Amygdala (tissue), 56 donors: ENCODE measurements at regions not wholly inside any gene's neighbourhood (a gene's known extent, or its start where the extent isn't known, plus 50 kb on each side); places are given as distances from the start of the nearest gene placed in this dataset.
"Not testable (repeated sequence)": the region's sequence is repeated elsewhere in the genome, so short reads cannot be mapped to it uniquely, and the experiment has no call there.

Experiments
- DNase-seq, 56 donors: peaks; one replicate each; lab custom pipeline; 2025; lab: John Stamatoyannopoulos, UW

DNA sequence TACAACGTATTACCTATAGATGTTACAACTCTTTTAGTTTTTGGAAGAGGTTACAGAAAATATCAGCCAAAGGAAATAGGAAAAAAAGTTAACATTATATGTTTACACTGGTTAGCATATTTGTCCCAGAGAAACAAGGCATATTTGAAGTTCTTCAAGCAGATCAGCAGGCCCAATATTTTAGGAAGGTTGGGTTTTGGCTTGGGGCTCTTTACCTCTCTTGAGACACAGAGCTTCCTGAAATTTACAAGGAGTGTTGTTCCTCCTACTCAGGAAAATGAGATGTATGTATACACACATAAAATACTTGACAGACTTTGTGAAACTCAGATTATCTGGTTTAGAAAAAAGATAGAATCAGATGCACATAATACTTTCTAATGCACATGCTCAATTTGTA, 323.6 kb downstream of the HGF start:
- DNase-seq = no peak

- no peak for DNase-seq
Observed at GRCh38 chr7:81445462-81445861, 324.4 kb downstream of the HGF start.

DNA sequence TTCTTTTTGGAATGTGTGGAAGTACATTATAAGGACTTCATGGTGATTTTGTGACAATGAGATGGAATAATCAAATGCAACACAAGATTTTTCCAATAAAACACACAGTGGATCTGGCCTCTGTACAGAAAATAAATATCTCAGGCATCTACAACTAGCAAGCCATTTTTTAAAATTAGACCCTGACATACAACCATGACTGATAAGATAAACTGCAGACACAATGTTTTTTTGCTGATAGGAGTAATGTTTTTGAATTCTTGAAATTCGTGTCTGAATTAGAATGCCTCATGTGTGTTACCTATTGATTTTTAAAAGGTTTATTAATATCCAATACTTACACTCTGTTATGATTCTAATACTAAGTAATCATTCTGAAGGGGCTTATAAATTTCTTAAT, 328.1 kb downstream of the HGF start:
- no peak for DNase-seq

- no peak for DNase-seq
Observed at GRCh38 chr7:81439591-81439990, 330.3 kb downstream of the HGF start.

GRCh38 chr7:81437160-81437559, 332.7 kb downstream of the HGF start:
- not testable (repeated sequence) for DNase-seq

GRCh38 chr7:81433692-81434331, 336.0 kb downstream of the HGF start:
- DNase-seq = no peak

GRCh38 chr7:81433206-81433605, 336.6 kb downstream of the HGF start:
- DNase-seq = no peak

DNA sequence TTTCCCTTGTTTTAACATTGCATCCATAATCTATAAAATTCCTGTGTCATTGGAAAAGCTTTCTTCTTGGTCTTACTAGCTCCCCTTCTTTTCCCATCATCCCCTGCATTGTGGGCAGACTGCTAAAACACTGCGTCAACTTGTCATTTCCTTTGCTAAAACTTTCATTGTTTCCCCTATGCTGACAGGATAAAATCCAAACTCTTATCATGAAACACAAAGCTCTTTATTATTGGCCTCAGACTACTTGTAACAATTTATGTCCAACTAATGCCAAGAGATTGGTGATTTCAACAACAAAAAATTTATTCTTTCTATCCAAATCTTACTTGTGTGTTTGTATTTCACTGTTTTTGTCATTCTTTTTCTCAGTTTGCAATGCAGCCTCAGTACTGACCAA, 339.1 kb downstream of the HGF start:
- no peak for DNase-seq

- DNase-seq = no peak
Observed at GRCh38 chr7:81430150-81430549, 339.7 kb downstream of the HGF start.

- no peak for DNase-seq
Observed at GRCh38 chr7:81427461-81427860, 342.4 kb downstream of the HGF start.

GRCh38 chr7:81420526-81421226, 349.2 kb downstream of the HGF start:
- no peak for DNase-seq

DNA sequence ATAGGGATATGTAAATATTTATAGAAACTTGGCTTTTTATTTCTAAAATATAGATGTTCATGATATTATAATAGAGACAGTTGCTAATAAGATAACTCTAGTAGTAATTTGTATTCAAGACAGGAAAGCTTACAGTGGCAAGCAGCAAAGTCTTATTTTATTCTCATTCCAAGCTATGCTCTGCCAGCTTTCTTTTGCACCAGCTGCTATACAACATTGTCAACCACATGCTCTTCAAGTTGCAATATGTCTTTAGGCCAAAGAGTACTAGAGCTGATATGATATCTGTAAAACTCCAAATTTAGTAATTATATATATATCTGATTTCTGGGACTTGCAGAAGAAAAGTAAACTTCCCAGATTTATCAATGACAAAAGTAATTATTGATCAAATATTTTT, 350.1 kb downstream of the HGF start:
- DNase-seq = no peak

- DNase-seq = no peak
Observed at GRCh38 chr7:81416659-81417058, 353.2 kb downstream of the HGF start.

GRCh38 chr7:81415181-81415580, 354.7 kb downstream of the HGF start:
- DNase-seq = no peak

DNA sequence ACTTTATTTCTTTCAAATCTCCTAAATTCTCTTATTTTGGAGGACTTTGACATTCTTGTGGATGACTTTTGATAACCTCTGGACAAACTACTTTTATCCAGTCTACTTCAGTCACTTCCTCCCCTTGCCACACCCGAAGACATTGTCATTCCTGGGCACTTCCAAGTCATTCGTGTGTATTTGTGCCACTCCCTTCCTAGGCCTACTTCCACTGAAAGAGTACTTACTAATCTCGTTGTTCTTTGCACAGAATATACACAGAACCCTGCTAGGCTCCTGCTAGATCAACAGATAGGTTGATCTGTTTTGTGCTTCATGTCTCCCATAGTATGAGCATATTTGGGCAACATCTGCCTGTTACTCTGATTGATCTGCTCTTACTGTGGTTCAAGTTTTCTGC, 355.4 kb downstream of the HGF start:
- no peak for DNase-seq

- DNase-seq = no peak
Observed at GRCh38 chr7:81410471-81411117, 359.3 kb downstream of the HGF start.

- DNase-seq = no peak
Observed at GRCh38 chr7:81408728-81409127, 361.1 kb downstream of the HGF start.

DNA sequence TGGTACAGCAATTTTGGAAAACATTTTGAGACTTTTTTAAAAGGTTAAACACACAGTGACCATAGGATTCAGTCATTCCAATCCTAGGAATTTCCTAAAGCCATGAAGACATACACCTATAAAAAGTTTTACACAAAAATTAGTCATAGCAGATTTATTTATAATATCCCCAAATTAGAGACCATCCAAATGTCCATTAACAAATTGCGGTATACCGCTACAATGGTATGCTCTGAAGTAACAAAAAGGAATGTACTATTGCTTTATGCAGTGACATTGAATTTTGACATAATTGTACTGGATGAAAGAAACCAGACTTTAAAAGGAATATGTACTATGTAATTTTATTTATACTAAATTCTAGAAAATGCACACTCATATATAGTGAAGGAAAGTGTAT, 362.8 kb downstream of the HGF start:
- DNase-seq = no peak

- DNase-seq = no peak
Observed at GRCh38 chr7:81404669-81405068, 365.2 kb downstream of the HGF start.

DNA sequence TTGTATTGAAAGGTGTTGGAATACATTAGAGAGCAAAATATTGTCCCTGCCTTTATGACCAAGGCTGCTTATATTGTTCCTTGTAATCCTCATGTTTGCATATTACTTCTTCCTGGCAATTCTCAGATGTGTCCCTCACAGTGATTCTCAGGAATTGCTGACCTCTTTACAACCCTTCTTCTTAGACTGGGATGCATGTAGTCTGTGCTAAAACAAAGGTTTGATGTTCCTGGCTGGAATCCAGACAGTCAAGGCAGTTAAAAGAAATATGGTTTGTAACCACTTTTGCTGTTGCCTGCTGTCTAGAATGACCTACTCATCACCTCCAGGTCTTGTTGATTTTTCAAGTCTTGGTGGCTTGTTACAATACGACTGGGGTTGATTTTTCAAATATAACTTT, 367.6 kb downstream of the HGF start:
- DNase-seq = no peak

DNA sequence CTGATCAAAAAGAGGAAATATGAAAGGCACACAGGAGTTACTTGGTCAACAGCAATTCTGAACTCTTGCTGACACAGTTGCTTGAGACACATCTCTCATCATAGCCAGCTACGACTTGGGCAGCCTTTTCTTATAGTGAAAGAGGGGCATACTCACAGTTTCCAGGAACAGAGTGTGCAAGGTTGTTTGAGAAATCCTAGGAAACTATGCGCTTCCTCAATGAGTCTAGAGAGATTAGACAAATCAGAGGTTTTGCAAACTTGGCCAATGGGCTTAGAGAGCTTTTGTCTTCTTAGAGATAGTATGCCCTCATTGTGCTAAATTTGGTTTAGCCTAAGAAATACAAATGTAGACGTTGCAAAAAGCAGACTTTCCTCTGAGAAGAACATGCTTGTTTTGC, 370.4 kb downstream of the HGF start:
- DNase-seq = no peak

GRCh38 chr7:81394029-81394428, 375.8 kb downstream of the HGF start:
- no peak for DNase-seq
